H1 (cell line): ENCODE measurements at regions not wholly inside any gene's neighbourhood (a gene's known extent, or its start where the extent isn't known, plus 50 kb on each side); places are given as distances from the start of the nearest gene placed in this dataset.

Experiments used
- CTCF ChIA-PET: fragments of 300-600 bp; sonication (Branson Sonifier 250); formaldehyde crosslinking; loops from one replicate; lab custom pipeline; 2021; ENCODE audit not compliant: partially characterized antibody; lab: Charles Lee
- POLR2A ChIA-PET: fragments of 300-600 bp; sonication (Branson Sonifier 250); formaldehyde crosslinking; loops from one replicate; lab custom pipeline; 2021; ENCODE audit warnings: inconsistent platforms; ENCODE audit not compliant: partially characterized antibody; lab: Charles Lee
- DNase-seq, 2 experiments: peaks; one replicate each; pipeline versions ENCODE4 v3.0.0 to v3.0.0-alpha.2; 2010 to 2022; ENCODE audit warnings: low spot score in 2 of 2, low read depth in 1 of 2, mixed read lengths in 1 of 2
- FAIRE-seq: peaks from 2 replicates; lab custom pipeline; 2011; peaks lifted over from hg19 to GRCh38; lab: Jason Lieb, UNC
- H2AFZ ChIP-seq: 2 replicates; pipeline ENCODE4 v1.8.1; 2012; ENCODE audit warnings: low read length, inconsistent platforms
- H2AK5ac ChIP-seq: 2 replicates; pipeline ENCODE4 v1.6.1; 2013; ENCODE audit warnings: low read depth, low read length
- H2BK120ac ChIP-seq: replicated peaks from 2 replicates; pipeline ENCODE3; 2013; ENCODE audit warnings: low read depth, low read length, inconsistent platforms
- H2BK12ac ChIP-seq: 2 replicates; pipeline ENCODE4 v1.6.1; 2013; ENCODE audit warnings: low read depth, low read length
- H2BK15ac ChIP-seq: 2 replicates; pipeline ENCODE4 v1.6.1; 2013; ENCODE audit warnings: low read length
- H2BK20ac ChIP-seq: 2 replicates; pipeline ENCODE4 v1.6.1; 2013; ENCODE audit warnings: low read length
- H2BK5ac ChIP-seq: 2 replicates; pipeline ENCODE4 v1.6.1; 2013; ENCODE audit warnings: low read depth, low read length
- H3K14ac ChIP-seq: 2 replicates; pipeline ENCODE4 v1.6.1; 2013; ENCODE audit warnings: inconsistent platforms; ENCODE audit not compliant: insufficient read length
- H3K18ac ChIP-seq: 2 replicates; pipeline ENCODE4 v1.6.1; 2013; ENCODE audit warnings: low read length; ENCODE audit errors: extremely low read depth
- H3K23ac ChIP-seq: 2 replicates; pipeline ENCODE4 v1.6.1; 2013; ENCODE audit warnings: inconsistent platforms; ENCODE audit not compliant: insufficient read length
- H3K23me2 ChIP-seq: 2 replicates; pipeline ENCODE4 v1.6.1; 2013; ENCODE audit warnings: low read depth, low read length
- H3K27ac ChIP-seq: 2 replicates; pipeline ENCODE4 v1.6.1; 2011; ENCODE audit warnings: low read depth, low read length, inconsistent platforms
- H3K27me3 ChIP-seq, 4 experiments: replicated peaks in 1 of 4; 1 replicate in 1 of 4; 2 replicates in 3 of 4; pipeline versions ENCODE4 v1.6.1 to v1.8.1; 2011 to 2013; ENCODE audit warnings: low read length in 3 of 4, mild to moderate bottlenecking in 3 of 4, inconsistent platforms in 2 of 4, mixed read lengths in 2 of 4, moderate library complexity in 1 of 4; ENCODE audit not compliant: control insufficient read depth in 3 of 4, insufficient read depth in 3 of 4; ENCODE audit errors: extremely low read depth in 1 of 4
- H3K36me3 ChIP-seq, 4 experiments: 2 replicates each; pipeline versions ENCODE4 v1.6.1 to v1.8.1; 2011 to 2013; ENCODE audit warnings: mild to moderate bottlenecking in 4 of 4, low read length in 3 of 4, moderate library complexity in 2 of 4, control low read depth in 1 of 4, inconsistent platforms in 1 of 4; ENCODE audit not compliant: insufficient read depth in 4 of 4, control insufficient read depth in 2 of 4
- H3K4ac ChIP-seq: replicated peaks from 2 replicates; pipeline ENCODE3; 2013; ENCODE audit warnings: low read length, low read depth, mixed read lengths, inconsistent platforms; ENCODE audit not compliant: insufficient read length
- H3K4me1 ChIP-seq, 4 experiments: replicated peaks in 1 of 4; 1 replicate in 1 of 4; 2 replicates in 3 of 4; pipeline versions ENCODE4 v1.6.1 to v1.8.1; 2011 to 2013; ENCODE audit warnings: low read length in 3 of 4, inconsistent platforms in 2 of 4, mixed read lengths in 1 of 4; ENCODE audit not compliant: insufficient read depth in 4 of 4, control insufficient read depth in 3 of 4
- H3K4me2 ChIP-seq, 2 experiments: 2 replicates each; pipeline versions ENCODE4 v1.6.1 to v1.8.1; 2011 to 2013; ENCODE audit warnings: low read depth in 2 of 2, low read length in 2 of 2, control low read depth in 1 of 2, inconsistent platforms in 1 of 2, mild to moderate bottlenecking in 1 of 2; ENCODE audit not compliant: insufficient read depth in 1 of 2
- H3K4me3 ChIP-seq, 4 experiments: fragments of 200-600, 300-600 bp in 1 of 4; sonication (generic), shearing (Covaris generic), sonication (Bioruptor Twin) in 1 of 4; 2 replicates each; pipeline versions ENCODE4 v1.5.1 to v1.8.1; 2011 to 2016; ENCODE audit warnings: low read length in 4 of 4, low read depth in 3 of 4, control low read depth in 2 of 4, inconsistent platforms in 2 of 4, mild to moderate bottlenecking in 2 of 4, mixed read lengths in 1 of 4, moderate library complexity in 1 of 4; ENCODE audit not compliant: insufficient read depth in 2 of 4; ENCODE audit errors: extremely low read depth in 1 of 4
- H3K56ac ChIP-seq: replicated peaks from 2 replicates; pipeline ENCODE3; 2013; ENCODE audit warnings: low read depth, mild to moderate bottlenecking, mixed read lengths, low read length, inconsistent platforms; ENCODE audit not compliant: insufficient read length
- H3K79me1 ChIP-seq: 2 replicates; pipeline ENCODE4 v1.6.1; 2013; ENCODE audit warnings: low read depth, low read length, control low read depth
- H3K79me2 ChIP-seq, 2 experiments: 2 replicates each; pipeline versions ENCODE4 v1.6.1 to v1.8.1; 2012 to 2013; ENCODE audit warnings: low read length in 2 of 2, mild to moderate bottlenecking in 2 of 2, inconsistent platforms in 1 of 2; ENCODE audit not compliant: insufficient read depth in 2 of 2, control insufficient read depth in 1 of 2
- H3K9ac ChIP-seq, 4 experiments: replicated peaks in 1 of 4; 1 replicate in 1 of 4; 2 replicates in 3 of 4; pipeline versions ENCODE4 v1.6.1 to v1.8.1; 2011 to 2013; ENCODE audit warnings: low read depth in 3 of 4, low read length in 3 of 4, control low read depth in 2 of 4, mild to moderate bottlenecking in 2 of 4, moderate library complexity in 2 of 4, inconsistent platforms in 1 of 4; ENCODE audit errors: extremely low read depth in 1 of 4
- H3K9me3 ChIP-seq, 2 experiments: 2 replicates each; pipeline versions ENCODE4 v1.6.1 to v1.8.1; 2012 to 2013; ENCODE audit warnings: mild to moderate bottlenecking in 2 of 2, moderate library complexity in 2 of 2, control low read depth in 1 of 2, inconsistent platforms in 1 of 2, low read depth in 1 of 2, low read length in 1 of 2, mixed read lengths in 1 of 2; ENCODE audit not compliant: insufficient read depth in 2 of 2
- H4K20me1 ChIP-seq, 2 experiments: replicated peaks in 1 of 2; 2 replicates each; pipeline versions ENCODE3 to v1.8.1; 2011 to 2013; ENCODE audit warnings: inconsistent platforms in 2 of 2, low read length in 2 of 2, mild to moderate bottlenecking in 1 of 2; ENCODE audit not compliant: insufficient read depth in 2 of 2, control insufficient read depth in 1 of 2
- H4K5ac ChIP-seq: 2 replicates; pipeline ENCODE4 v1.6.1; 2013; ENCODE audit warnings: low read length, low read depth, mixed read lengths, inconsistent platforms; ENCODE audit not compliant: insufficient read length
- H4K8ac ChIP-seq: 2 replicates; pipeline ENCODE4 v1.8.0; 2013; ENCODE audit warnings: mild to moderate bottlenecking, moderate library complexity, low read length, inconsistent platforms; ENCODE audit not compliant: insufficient read depth; ENCODE audit errors: extremely low read depth
- H4K91ac ChIP-seq: replicated peaks from 2 replicates; pipeline ENCODE3; 2013; ENCODE audit warnings: low read length, mixed read lengths, inconsistent platforms; ENCODE audit not compliant: insufficient read length
- RAD21 ChIP-seq, 2 experiments: IDR thresholded peaks in 1 of 2; conservative IDR thresholded peaks in 1 of 2; 2 replicates each; pipeline ENCODE4 v1.6.1; 2011; ENCODE audit warnings: low read depth in 2 of 2, low read length in 2 of 2, improper control_type of control experiment in 1 of 2, inconsistent platforms in 1 of 2, mild to moderate bottlenecking in 1 of 2, moderate library complexity in 1 of 2
- TAF7 ChIP-seq: optimal IDR thresholded peaks from 2 replicates; pipeline ENCODE3; 2011; ENCODE audit warnings: low read depth, mild to moderate bottlenecking, inconsistent platforms, low read length, moderate library complexity, borderline replicate concordance
- ZNF274 ChIP-seq: IDR thresholded peaks from 2 replicates; pipeline ENCODE4 v1.7.0; 2012; ENCODE audit warnings: low read length, borderline replicate concordance; ENCODE audit errors: extremely low read depth
- WGBS, 2 experiments: shearing (Covaris generic) in 1 of 2; methylation state at CpG; one replicate each; pipeline versions ENCODE4 v1.1.6 to v1.1.7; 2013 to 2015; ENCODE audit warnings: low lambda C conversion rate in 2 of 2, mixed read lengths in 2 of 2, inconsistent platforms in 1 of 2, low coverage in 1 of 2, missing lambda C conversion rate in 1 of 2; ENCODE audit not compliant: insufficient replicate concordance in 2 of 2, insufficient coverage in 1 of 2, insufficient read length in 1 of 2; ENCODE audit errors: extremely low coverage in 1 of 2, missing lambda C conversion rate in 1 of 2; 5-methylcytosine and 5-hydroxymethylcytosine counted together
- TF ChIP-seq, protein P1 (sequence below), 3 experiments: IDR thresholded peaks; 1 replicate in 2 of 3; 2 replicates in 1 of 3; pipeline versions ENCODE4 v1.5.1 to v1.6.1; 2011; ENCODE audit warnings: low read length in 3 of 3, mild to moderate bottlenecking in 3 of 3, inconsistent platforms in 2 of 3, low read depth in 1 of 3, moderate library complexity in 1 of 3; ENCODE audit not compliant: insufficient read depth in 1 of 3; ENCODE audit errors: control extremely low read depth in 1 of 3
- TF ChIP-seq, protein P2 (sequence below): IDR thresholded peaks from 2 replicates; pipeline ENCODE4 v1.6.1; 2012; ENCODE audit warnings: low read length, inconsistent platforms

DNA sequence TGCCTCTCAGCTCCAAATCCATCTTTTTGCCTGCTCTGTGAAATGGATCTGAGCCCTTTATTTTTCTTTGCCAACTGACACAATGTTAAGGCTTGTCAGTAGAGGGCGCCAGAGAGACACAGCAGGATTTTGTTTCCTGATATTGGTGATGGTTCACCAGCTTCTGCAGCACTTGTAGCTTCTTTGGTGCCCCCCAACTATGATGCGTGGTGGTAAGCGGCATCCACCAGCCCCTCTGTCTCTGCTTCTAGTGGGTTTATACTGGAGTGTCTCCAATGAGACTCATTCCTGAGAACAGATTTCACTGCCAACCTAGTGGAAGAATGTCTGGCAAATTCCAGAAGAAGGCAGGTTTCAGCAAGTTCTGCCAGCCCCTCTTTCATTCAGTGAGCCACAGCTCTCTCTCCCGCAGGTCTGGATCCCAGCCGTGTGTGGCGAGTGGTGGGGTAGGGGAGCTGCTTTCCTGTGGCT is 471.9 kb upstream of the FRG2C start:
- Histone ChIP-seq H4K91ac (no peak overlapping the region), H3K23ac (no peak overlapping the region), H3K36me3 (no peaks in the 10 kb centered on the region), H3K9me3 (peaks cover 0 to 2% of the 10 kb centered on the region in 2 experiments; a peak in 1 of 4 replicates), H3K18ac (no peak overlapping the region), H3K79me1 (no peaks in the 10 kb centered on the region), H3K27me3 (no peaks in the 10 kb centered on the region), H2AK5ac (no peak overlapping the region), H4K5ac (no peak overlapping the region), H2BK5ac (no peak overlapping the region), H2BK12ac (no peak overlapping the region), H2BK15ac (no peak overlapping the region), H3K56ac (no peak overlapping the region), H4K8ac (no peak overlapping the region), H3K23me2 (no peaks in the 10 kb centered on the region), H3K4me1 (peaks cover 0 to 5% (median 0%) of the 10 kb centered on the region in 4 experiments; a peak in 2 of 7 replicates), H3K4me3 (no peak overlapping the region), H2AFZ (no peak overlapping the region; the same call in 1 of the 2 replicates), H3K14ac (no peak overlapping the region), H3K27ac (no peak overlapping the region), H3K4me2 (no peak overlapping the region), H3K79me2 (no peaks in the 10 kb centered on the region), H3K9ac (no peak overlapping the region), H2BK20ac (no peak overlapping the region), H3K4ac (no peak overlapping the region), H4K20me1 (no peaks in the 10 kb centered on the region), H2BK120ac (no peak overlapping the region)
- WGBS, 2 experiments = 68% methylated on average over 6 of the region's 6 CpGs; no CpG with 5 or more reads in 1 of the 2 experiments
- CTCF ChIA-PET = interaction anchor here (0.7 to 2.8 kb wide), 30 partner anchors 9 to 1918 kb away, joined by 3 to 22 read pairs (median 5); no protein-coding TSS in a partner anchor
- DNase-seq (peak in 1 of 2 experiments; percentile 82), FAIRE-seq (peak; percentile 50)
- POLR2A ChIA-PET = interaction anchor here (0.7 kb wide), 1 partner anchor 10 kb away, joined by 3 read pairs; no protein-coding TSS in a partner anchor
- TF ChIP-seq, protein P1, sequence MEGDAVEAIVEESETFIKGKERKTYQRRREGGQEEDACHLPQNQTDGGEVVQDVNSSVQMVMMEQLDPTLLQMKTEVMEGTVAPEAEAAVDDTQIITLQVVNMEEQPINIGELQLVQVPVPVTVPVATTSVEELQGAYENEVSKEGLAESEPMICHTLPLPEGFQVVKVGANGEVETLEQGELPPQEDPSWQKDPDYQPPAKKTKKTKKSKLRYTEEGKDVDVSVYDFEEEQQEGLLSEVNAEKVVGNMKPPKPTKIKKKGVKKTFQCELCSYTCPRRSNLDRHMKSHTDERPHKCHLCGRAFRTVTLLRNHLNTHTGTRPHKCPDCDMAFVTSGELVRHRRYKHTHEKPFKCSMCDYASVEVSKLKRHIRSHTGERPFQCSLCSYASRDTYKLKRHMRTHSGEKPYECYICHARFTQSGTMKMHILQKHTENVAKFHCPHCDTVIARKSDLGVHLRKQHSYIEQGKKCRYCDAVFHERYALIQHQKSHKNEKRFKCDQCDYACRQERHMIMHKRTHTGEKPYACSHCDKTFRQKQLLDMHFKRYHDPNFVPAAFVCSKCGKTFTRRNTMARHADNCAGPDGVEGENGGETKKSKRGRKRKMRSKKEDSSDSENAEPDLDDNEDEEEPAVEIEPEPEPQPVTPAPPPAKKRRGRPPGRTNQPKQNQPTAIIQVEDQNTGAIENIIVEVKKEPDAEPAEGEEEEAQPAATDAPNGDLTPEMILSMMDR (IDR thresholded peaks at IDR 0.05; ENCODE audit: control extremely low read depth in 1 of 3, insufficient read depth in 1 of 3, low read depth in 1 of 3, low read length in 3 of 3) = peak in 2 of 3 experiments; percentile 74 to 86; a peak in 3 of 4 replicates
- TF ChIP-seq, protein P2, sequence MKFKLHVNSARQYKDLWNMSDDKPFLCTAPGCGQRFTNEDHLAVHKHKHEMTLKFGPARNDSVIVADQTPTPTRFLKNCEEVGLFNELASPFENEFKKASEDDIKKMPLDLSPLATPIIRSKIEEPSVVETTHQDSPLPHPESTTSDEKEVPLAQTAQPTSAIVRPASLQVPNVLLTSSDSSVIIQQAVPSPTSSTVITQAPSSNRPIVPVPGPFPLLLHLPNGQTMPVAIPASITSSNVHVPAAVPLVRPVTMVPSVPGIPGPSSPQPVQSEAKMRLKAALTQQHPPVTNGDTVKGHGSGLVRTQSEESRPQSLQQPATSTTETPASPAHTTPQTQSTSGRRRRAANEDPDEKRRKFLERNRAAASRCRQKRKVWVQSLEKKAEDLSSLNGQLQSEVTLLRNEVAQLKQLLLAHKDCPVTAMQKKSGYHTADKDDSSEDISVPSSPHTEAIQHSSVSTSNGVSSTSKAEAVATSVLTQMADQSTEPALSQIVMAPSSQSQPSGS = 0 out of 2 replicates have a peak, but pooled peaks have one; percentile 35
- TF ChIP-seq RAD21 (IDR thresholded peaks at IDR 0.05 in 1 of 2, conservative IDR thresholded peaks at IDR 0.05 in 1 of 2; ENCODE audit: low read depth in 2 of 2, low read length in 2 of 2) (peak; percentile 71 to 82), ZNF274 (no peak), TAF7 (no peak)
